ENCODE measurements at regions not wholly inside any gene's neighbourhood (a gene's known extent, or its start where the extent isn't known, plus 50 kb on each side); places are given as distances from the start of the nearest gene placed in this dataset.

DNA sequence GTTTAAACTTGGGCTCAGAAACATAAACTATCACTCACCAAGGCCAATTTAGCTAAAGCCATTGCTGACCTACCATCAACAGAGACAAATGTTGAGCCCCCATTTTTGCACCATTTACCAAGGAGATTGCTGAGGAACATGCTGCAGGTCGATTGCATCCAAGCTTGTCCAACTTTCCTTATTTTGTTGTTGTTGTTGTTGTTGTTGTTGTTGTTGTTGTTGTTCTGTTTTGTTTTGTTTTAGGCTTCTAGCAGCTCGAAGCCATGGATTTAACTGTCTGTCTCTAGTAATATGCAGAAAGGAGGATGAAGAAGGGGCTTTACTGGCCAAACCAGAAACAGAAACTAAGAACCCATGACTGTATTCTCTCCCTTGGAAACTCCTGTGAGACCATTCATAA, 571.5 kb downstream of the IRS1 start:
- TF ChIP-seq, protein P1, sequence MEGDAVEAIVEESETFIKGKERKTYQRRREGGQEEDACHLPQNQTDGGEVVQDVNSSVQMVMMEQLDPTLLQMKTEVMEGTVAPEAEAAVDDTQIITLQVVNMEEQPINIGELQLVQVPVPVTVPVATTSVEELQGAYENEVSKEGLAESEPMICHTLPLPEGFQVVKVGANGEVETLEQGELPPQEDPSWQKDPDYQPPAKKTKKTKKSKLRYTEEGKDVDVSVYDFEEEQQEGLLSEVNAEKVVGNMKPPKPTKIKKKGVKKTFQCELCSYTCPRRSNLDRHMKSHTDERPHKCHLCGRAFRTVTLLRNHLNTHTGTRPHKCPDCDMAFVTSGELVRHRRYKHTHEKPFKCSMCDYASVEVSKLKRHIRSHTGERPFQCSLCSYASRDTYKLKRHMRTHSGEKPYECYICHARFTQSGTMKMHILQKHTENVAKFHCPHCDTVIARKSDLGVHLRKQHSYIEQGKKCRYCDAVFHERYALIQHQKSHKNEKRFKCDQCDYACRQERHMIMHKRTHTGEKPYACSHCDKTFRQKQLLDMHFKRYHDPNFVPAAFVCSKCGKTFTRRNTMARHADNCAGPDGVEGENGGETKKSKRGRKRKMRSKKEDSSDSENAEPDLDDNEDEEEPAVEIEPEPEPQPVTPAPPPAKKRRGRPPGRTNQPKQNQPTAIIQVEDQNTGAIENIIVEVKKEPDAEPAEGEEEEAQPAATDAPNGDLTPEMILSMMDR (IDR thresholded peaks at IDR 0.05), result no peak
- no peak for TF ChIP-seq POLR2A (IDR thresholded peaks at IDR 0.05)
- TF ChIP-seq POLR2AphosphoS5 (IDR thresholded peaks at IDR 0.05), result no peak
